Keratinocyte (primary cell): ENCODE measurements at regions not wholly inside any gene's neighbourhood (a gene's known extent, or its start where the extent isn't known, plus 50 kb on each side); places are given as distances from the start of the nearest gene placed in this dataset.

Source experiments
- CTCF ChIP-seq, 3 experiments: IDR thresholded peaks in 1 of 3; conservative IDR thresholded peaks in 1 of 3; optimal IDR thresholded peaks in 1 of 3; 2 replicates in 2 of 3; 3 replicates in 1 of 3; pipeline versions ENCODE3 to v1.5.1; 2011; ENCODE audit warnings: low read length in 3 of 3, mild to moderate bottlenecking in 3 of 3, moderate library complexity in 2 of 3, control low read depth in 1 of 3, inconsistent platforms in 1 of 3; ENCODE audit not compliant: insufficient read depth in 2 of 3; ENCODE audit errors: extremely low read depth in 1 of 3
- EZH2 ChIP-seq: IDR thresholded peaks from one replicate; pipeline ENCODE4 v1.6.1; 2012; ENCODE audit warnings: inconsistent platforms, mild to moderate bottlenecking, low read length, moderate library complexity

GRCh38 chr2:64785245-64785644 lies 131.5 kb upstream of the SERTAD2 start:
- TF ChIP-seq CTCF (optimal IDR thresholded peaks at IDR 0.05 in 1 of 3, IDR thresholded peaks at IDR 0.05 in 1 of 3, conservative IDR thresholded peaks at IDR 0.05 in 1 of 3; ENCODE audit: extremely low read depth in 1 of 3, insufficient read depth in 2 of 3, low read length in 3 of 3), result no peak
- TF ChIP-seq EZH2, result no peak
